IMR-90 (cell line): ENCODE measurements at regions not wholly inside any gene's neighbourhood (a gene's known extent, or its start where the extent isn't known, plus 50 kb on each side); places are given as distances from the start of the nearest gene placed in this dataset.

Experiments
- ATAC-seq: fragments of 200-7000 bp; cut with Tn5 transposase; 2 replicates; pipeline ENCODE4 v1.9.1; 2020; ENCODE audit warnings: low read depth, mild to moderate bottlenecking, moderate library complexity
- BruUV-seq: library from RNA; stranded (reverse); fragments of 400-500 nt; replicated peaks from 2 replicates; lab custom pipeline; 2021; lab: Mats Ljungman, UMichigan
- CTCF ChIA-PET: fragments of 300-600 bp; formaldehyde crosslinking; extraction: SDS; loops from one replicate; lab custom pipeline; 2021; ENCODE audit warnings: antibody characterized with exemption; lab: Yijun Ruan, JAX
- POLR2A ChIA-PET: fragments of 300-600 bp; sonication (Branson Sonifier 250); formaldehyde crosslinking; loops from one replicate; lab custom pipeline; 2022; ENCODE audit warnings: antibody characterized with exemption; ENCODE audit not compliant: unreplicated experiment; lab: Charles Lee
- DNase-seq: peaks from one replicate; pipeline ENCODE4 v3.0.0; 2013
- H2AFZ ChIP-seq: replicated peaks from 2 replicates; pipeline ENCODE3; 2013; ENCODE audit warnings: low read length, mild to moderate bottlenecking; ENCODE audit not compliant: poor library complexity
- H2AK5ac ChIP-seq: 2 replicates; pipeline ENCODE4 v1.6.1; 2013; ENCODE audit warnings: low read depth, low read length, inconsistent platforms
- H2AK9ac ChIP-seq: replicated peaks from 2 replicates; pipeline ENCODE3; 2013; ENCODE audit warnings: mild to moderate bottlenecking, low read depth, low read length, moderate library complexity; ENCODE audit not compliant: poor library complexity
- H2BK120ac ChIP-seq: 2 replicates; pipeline ENCODE4 v1.6.1; 2013; ENCODE audit warnings: low read depth, low read length, inconsistent platforms
- H2BK15ac ChIP-seq: 3 replicates; pipeline ENCODE4 v1.6.1; 2013; ENCODE audit warnings: low read depth, low read length, inconsistent platforms
- H2BK20ac ChIP-seq: 2 replicates; pipeline ENCODE4 v1.6.1; 2013; ENCODE audit warnings: low read depth, mild to moderate bottlenecking, inconsistent platforms, low read length, moderate library complexity
- H2BK5ac ChIP-seq: 2 replicates; pipeline ENCODE4 v1.6.1; 2013; ENCODE audit warnings: mild to moderate bottlenecking, low read depth, low read length, inconsistent platforms; ENCODE audit not compliant: poor library complexity, severe bottlenecking
- H3K14ac ChIP-seq: replicated peaks from 2 replicates; pipeline ENCODE4 v1.6.1; 2013; ENCODE audit warnings: low read depth, low read length, inconsistent platforms
- H3K18ac ChIP-seq: 2 replicates; pipeline ENCODE4 v1.6.1; 2013; ENCODE audit warnings: low read depth, low read length, control low read depth
- H3K23ac ChIP-seq: 2 replicates; pipeline ENCODE4 v1.6.1; 2013; ENCODE audit warnings: low read depth, low read length, inconsistent platforms
- H3K27ac ChIP-seq: 2 replicates; pipeline ENCODE4 v1.5.1; 2013; ENCODE audit warnings: mild to moderate bottlenecking, control low read depth, low read length; ENCODE audit not compliant: insufficient read depth
- H3K27me3 ChIP-seq: 2 replicates; pipeline ENCODE4 v1.6.1; 2013; ENCODE audit warnings: low read length; ENCODE audit not compliant: control insufficient read depth, insufficient read depth
- H3K36me3 ChIP-seq: 2 replicates; pipeline ENCODE4 v1.6.1; 2013; ENCODE audit warnings: low read length, mixed read lengths; ENCODE audit not compliant: control insufficient read depth, insufficient read depth
- H3K4ac ChIP-seq: 2 replicates; pipeline ENCODE4 v1.6.1; 2013; ENCODE audit warnings: low read depth, low read length, inconsistent platforms
- H3K4me1 ChIP-seq: 2 replicates; pipeline ENCODE4 v1.6.1; 2013; ENCODE audit warnings: low read length, mixed read lengths; ENCODE audit not compliant: control insufficient read depth, insufficient read depth
- H3K4me2 ChIP-seq: 2 replicates; pipeline ENCODE4 v1.6.1; 2013; ENCODE audit warnings: low read depth, mild to moderate bottlenecking, control low read depth, low read length, moderate library complexity
- H3K4me3 ChIP-seq: 2 replicates; pipeline ENCODE4 v1.5.1; 2013; ENCODE audit warnings: low read depth, mild to moderate bottlenecking, control low read depth, low read length, moderate library complexity; ENCODE audit not compliant: insufficient read depth
- H3K56ac ChIP-seq: 2 replicates; pipeline ENCODE4 v1.6.1; 2013; ENCODE audit warnings: low read length, inconsistent platforms; ENCODE audit not compliant: insufficient read depth; ENCODE audit errors: extremely low read depth
- H3K79me1 ChIP-seq, 2 experiments: 2 replicates each; pipeline ENCODE4 v1.6.1; 2013; ENCODE audit warnings: low read length in 2 of 2, inconsistent platforms in 1 of 2, low read depth in 1 of 2
- H3K9ac ChIP-seq: 2 replicates; pipeline ENCODE4 v1.6.1; 2013; ENCODE audit warnings: low read depth, low read length, control low read depth
- H3K9me1 ChIP-seq: 2 replicates; pipeline ENCODE4 v1.6.1; 2013; ENCODE audit warnings: low read length, inconsistent platforms; ENCODE audit not compliant: insufficient read depth
- H3K9me3 ChIP-seq: 2 replicates; pipeline ENCODE4 v1.6.1; 2013; ENCODE audit warnings: low read length; ENCODE audit not compliant: control insufficient read depth, insufficient read depth
- H4K20me1 ChIP-seq: 2 replicates; pipeline ENCODE4 v1.6.1; 2013; ENCODE audit warnings: low read length, inconsistent platforms; ENCODE audit not compliant: insufficient read depth
- H4K5ac ChIP-seq: 2 replicates; pipeline ENCODE4 v1.6.1; 2013; ENCODE audit warnings: mild to moderate bottlenecking, low read depth, low read length, control low read depth
- H4K8ac ChIP-seq, 2 experiments: 2 replicates each; pipeline ENCODE4 v1.6.1; 2013; ENCODE audit warnings: low read depth in 2 of 2, low read length in 2 of 2, control low read depth in 1 of 2, inconsistent platforms in 1 of 2
- H4K91ac ChIP-seq: 2 replicates; pipeline ENCODE4 v1.6.1; 2013; ENCODE audit warnings: low read depth, low read length, inconsistent platforms; ENCODE audit not compliant: insufficient read depth
- BHLHE40 ChIP-seq: fragments of 150-350 bp; IDR thresholded peaks from 2 replicates; pipeline ENCODE4 v1.6.1; 2016; ENCODE audit warnings: mild to moderate bottlenecking, low read depth, low read length
- CEBPB ChIP-seq: IDR thresholded peaks from 2 replicates; pipeline ENCODE4 v1.6.1; 2012; ENCODE audit warnings: low read depth, low read length, improper control_type of control experiment
- CHD1 ChIP-seq: IDR thresholded peaks from 2 replicates; pipeline ENCODE4 v1.6.1; 2012; ENCODE audit warnings: low read depth, low read length, improper control_type of control experiment
- FOS ChIP-seq: fragments of 150-350 bp; IDR thresholded peaks from 2 replicates; pipeline ENCODE4 v1.6.1; 2016; ENCODE audit warnings: low read depth, low read length
- MAFK ChIP-seq: IDR thresholded peaks from 2 replicates; pipeline ENCODE4 v1.6.1; 2012; ENCODE audit warnings: low read depth, low read length, improper control_type of control experiment
- MAZ ChIP-seq: IDR thresholded peaks from 2 replicates; pipeline ENCODE4 v1.6.1; 2012; ENCODE audit warnings: low read depth, mild to moderate bottlenecking, low read length, improper control_type of control experiment, moderate library complexity, borderline replicate concordance
- MXI1 ChIP-seq: IDR thresholded peaks from 2 replicates; pipeline ENCODE4 v1.6.1; 2012; ENCODE audit warnings: low read depth, mild to moderate bottlenecking, low read length, moderate library complexity, borderline replicate concordance
- NFE2L2 ChIP-seq: fragments of 150-350 bp; IDR thresholded peaks from 2 replicates; pipeline ENCODE4 v1.6.1; 2016; ENCODE audit warnings: low read depth, mild to moderate bottlenecking, low read length
- POLR2A ChIP-seq: IDR thresholded peaks from 2 replicates; pipeline ENCODE4 v1.6.1; 2012; ENCODE audit warnings: mild to moderate bottlenecking, low read depth, low read length
- RAD21 ChIP-seq: IDR thresholded peaks from 2 replicates; pipeline ENCODE4 v1.6.1; 2012; ENCODE audit warnings: low read length, improper control_type of control experiment
- RCOR1 ChIP-seq: IDR thresholded peaks from 2 replicates; pipeline ENCODE4 v1.6.1; 2012; ENCODE audit warnings: mild to moderate bottlenecking, low read length, improper control_type of control experiment; ENCODE audit not compliant: insufficient replicate concordance
- RFX5 ChIP-seq: IDR thresholded peaks from 2 replicates; pipeline ENCODE4 v1.8.0; 2012; ENCODE audit warnings: low read depth, mild to moderate bottlenecking, low read length, moderate library complexity
- SMC3 ChIP-seq: fragments of 150-350 bp; IDR thresholded peaks from 2 replicates; pipeline ENCODE4 v1.6.1; 2016; ENCODE audit warnings: low read depth, mild to moderate bottlenecking, antibody characterized with exemption, low read length, moderate library complexity
- dilution Hi-C: fragments of 300-500 bp; cut with HindIII; formaldehyde crosslinking; loops from one replicate; pipeline ENCODE4 v1.14.3; 2018; ENCODE audit warnings: low sequenced_read_pairs; ENCODE audit not compliant: unreplicated experiment
- in situ Hi-C: fragments of 300-500 bp; cut with MboI; formaldehyde crosslinking; loops from 3 replicates; pipeline ENCODE4 v1.14.3; 2019; ENCODE audit warnings: low sequenced_read_pairs, inconsistent platforms, mixed read lengths
- intact Hi-C: fragments of 100-400 bp; cut with micrococcal nuclease; formaldehyde crosslinking; loops from 2 replicates; pipeline ENCODE4 v1.10.0; 2022
- TF ChIP-seq, protein P1 (sequence below): conservative IDR thresholded peaks from 2 replicates; pipeline ENCODE4 v1.5.1; 2012; ENCODE audit warnings: mild to moderate bottlenecking, low read depth, low read length, improper control_type of control experiment
- TF ChIP-seq, protein P2 (sequence below): fragments of 150-350 bp; IDR thresholded peaks from 2 replicates; pipeline ENCODE4 v1.6.1; 2017; ENCODE audit warnings: mild to moderate bottlenecking, antibody characterized with exemption, low read length, low read depth
- TF ChIP-seq, protein P3 (sequence below): fragments of 150-350 bp; IDR thresholded peaks from 2 replicates; pipeline ENCODE4 v1.6.1; 2016; ENCODE audit warnings: low read depth, mild to moderate bottlenecking, low read length, moderate library complexity, borderline replicate concordance

DNA sequence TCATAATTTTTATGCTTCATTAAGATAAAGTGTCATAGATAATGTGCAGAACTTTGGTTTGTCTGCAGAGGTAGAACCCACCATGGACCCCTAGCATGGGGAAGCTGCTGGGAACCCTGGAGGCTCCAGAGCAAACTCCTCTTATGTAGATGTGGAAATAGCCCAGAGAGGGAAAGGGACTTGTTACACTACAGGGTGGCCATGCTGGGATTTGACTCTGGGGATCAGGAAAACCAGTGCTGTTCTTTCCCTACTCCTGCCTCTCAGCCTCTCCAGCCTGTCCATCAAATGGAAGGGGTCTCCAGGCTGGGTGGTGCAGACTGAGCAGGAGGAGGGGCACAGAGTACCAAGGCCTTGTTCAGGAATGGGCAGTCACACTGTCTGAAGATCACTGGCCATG, 54.2 kb downstream of the MSX1 start:
- BruUV-seq, result no TSS peak
- TF ChIP-seq BHLHE40 (no peak), RCOR1 (no peak), NFE2L2 (no peak), RAD21 (no peak), POLR2A (no peak), RFX5 (no peak), MAFK (no peak), MAZ (no peak), CEBPB (no peak), SMC3 (no peak), FOS (no peak), CHD1 (no peak), MXI1 (no peak)
- TF ChIP-seq, protein P1, sequence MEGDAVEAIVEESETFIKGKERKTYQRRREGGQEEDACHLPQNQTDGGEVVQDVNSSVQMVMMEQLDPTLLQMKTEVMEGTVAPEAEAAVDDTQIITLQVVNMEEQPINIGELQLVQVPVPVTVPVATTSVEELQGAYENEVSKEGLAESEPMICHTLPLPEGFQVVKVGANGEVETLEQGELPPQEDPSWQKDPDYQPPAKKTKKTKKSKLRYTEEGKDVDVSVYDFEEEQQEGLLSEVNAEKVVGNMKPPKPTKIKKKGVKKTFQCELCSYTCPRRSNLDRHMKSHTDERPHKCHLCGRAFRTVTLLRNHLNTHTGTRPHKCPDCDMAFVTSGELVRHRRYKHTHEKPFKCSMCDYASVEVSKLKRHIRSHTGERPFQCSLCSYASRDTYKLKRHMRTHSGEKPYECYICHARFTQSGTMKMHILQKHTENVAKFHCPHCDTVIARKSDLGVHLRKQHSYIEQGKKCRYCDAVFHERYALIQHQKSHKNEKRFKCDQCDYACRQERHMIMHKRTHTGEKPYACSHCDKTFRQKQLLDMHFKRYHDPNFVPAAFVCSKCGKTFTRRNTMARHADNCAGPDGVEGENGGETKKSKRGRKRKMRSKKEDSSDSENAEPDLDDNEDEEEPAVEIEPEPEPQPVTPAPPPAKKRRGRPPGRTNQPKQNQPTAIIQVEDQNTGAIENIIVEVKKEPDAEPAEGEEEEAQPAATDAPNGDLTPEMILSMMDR, result no peak
- TF ChIP-seq, protein P2, sequence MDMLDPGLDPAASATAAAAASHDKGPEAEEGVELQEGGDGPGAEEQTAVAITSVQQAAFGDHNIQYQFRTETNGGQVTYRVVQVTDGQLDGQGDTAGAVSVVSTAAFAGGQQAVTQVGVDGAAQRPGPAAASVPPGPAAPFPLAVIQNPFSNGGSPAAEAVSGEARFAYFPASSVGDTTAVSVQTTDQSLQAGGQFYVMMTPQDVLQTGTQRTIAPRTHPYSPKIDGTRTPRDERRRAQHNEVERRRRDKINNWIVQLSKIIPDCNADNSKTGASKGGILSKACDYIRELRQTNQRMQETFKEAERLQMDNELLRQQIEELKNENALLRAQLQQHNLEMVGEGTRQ, result no peak
- TF ChIP-seq, protein P3, sequence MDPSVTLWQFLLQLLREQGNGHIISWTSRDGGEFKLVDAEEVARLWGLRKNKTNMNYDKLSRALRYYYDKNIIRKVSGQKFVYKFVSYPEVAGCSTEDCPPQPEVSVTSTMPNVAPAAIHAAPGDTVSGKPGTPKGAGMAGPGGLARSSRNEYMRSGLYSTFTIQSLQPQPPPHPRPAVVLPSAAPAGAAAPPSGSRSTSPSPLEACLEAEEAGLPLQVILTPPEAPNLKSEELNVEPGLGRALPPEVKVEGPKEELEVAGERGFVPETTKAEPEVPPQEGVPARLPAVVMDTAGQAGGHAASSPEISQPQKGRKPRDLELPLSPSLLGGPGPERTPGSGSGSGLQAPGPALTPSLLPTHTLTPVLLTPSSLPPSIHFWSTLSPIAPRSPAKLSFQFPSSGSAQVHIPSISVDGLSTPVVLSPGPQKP, result no peak
- POLR2A ChIA-PET, result no interaction called here

More for the DNA sequence above, 54.2 kb downstream of the MSX1 start:
- ATAC-seq (no peak), DNase-seq (no peak)
- Histone ChIP-seq H3K9me1 (no peaks in the 10 kb centered on the region), H4K20me1 (no peaks in the 10 kb centered on the region), H4K8ac (no peak overlapping the region), H3K27ac (no peak overlapping the region), H4K91ac (no peak overlapping the region), H4K5ac (no peak overlapping the region), H3K23ac (no peak overlapping the region), H2BK15ac (no peak overlapping the region), H3K27me3 (no peaks in the 10 kb centered on the region; the same call in 1 of the 2 replicates), H3K9ac (no peak overlapping the region), H3K36me3 (no peaks in the 10 kb centered on the region), H2AK9ac (no peak overlapping the region), H3K79me1 (no peaks in the 10 kb centered on the region), H3K4me1 (no peaks in the 10 kb centered on the region), H2BK5ac (no peak overlapping the region), H3K56ac (no peak overlapping the region), H2AK5ac (no peak overlapping the region), H3K14ac (no peak overlapping the region), H3K4ac (no peak overlapping the region), H3K18ac (no peak overlapping the region), H3K9me3 (no peaks in the 10 kb centered on the region), H2AFZ (no peak overlapping the region), H3K4me3 (no peak overlapping the region), H2BK120ac (no peak overlapping the region), H2BK20ac (no peak overlapping the region), H3K4me2 (no peak overlapping the region)
- in situ Hi-C loops (no loop called here), intact Hi-C loops (no loop called here), dilution Hi-C loops (no loop called here)
- CTCF ChIA-PET, result no interaction called here
